ENCODE measurements at regions not wholly inside any gene's neighbourhood (a gene's known extent, or its start where the extent isn't known, plus 50 kb on each side); places are given as distances from the start of the nearest gene placed in this dataset.

DNA sequence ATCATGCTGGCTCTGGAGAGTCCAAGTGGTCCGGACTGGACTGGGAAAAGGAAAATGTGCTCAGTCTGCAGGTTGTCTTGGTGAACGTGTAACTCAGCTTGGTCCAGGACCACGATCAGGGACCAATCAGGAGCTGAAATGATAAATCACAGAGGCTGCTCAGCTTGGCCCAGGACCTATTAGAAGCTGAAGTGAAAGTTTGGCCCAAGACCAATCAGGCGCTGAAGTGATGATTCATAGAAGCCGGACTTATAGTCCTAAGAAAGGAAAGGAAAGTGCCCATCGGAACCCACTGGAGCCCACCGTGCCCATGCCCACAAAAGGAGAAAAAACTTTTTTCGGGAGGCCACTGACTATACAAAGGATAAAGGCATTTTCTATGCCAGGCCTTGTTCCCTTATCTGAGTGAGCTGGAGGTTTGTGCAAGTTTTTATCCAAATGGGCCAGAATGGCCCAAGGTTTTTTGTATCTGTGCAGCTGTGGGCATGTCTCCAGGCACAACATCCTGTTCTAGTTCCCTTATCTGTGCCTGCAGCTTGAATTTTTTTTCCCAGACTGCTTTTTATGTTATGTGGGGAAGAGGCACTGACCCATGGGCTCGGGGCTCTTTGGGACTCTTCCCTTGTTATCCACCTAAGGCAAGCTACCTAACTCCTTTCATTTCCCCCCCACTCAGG is 194.4 kb downstream of the FAM133A start:
- TF ChIP-seq CTCF (conservative IDR thresholded peaks at IDR 0.05; ENCODE audit: low read length) (no peak), EZH2phosphoT487 (IDR thresholded peaks at IDR 0.05; ENCODE audit: borderline replicate concordance) (no peak)
